GM12891 (cell line): ENCODE measurements at regions not wholly inside any gene's neighbourhood (a gene's known extent, or its start where the extent isn't known, plus 50 kb on each side); places are given as distances from the start of the nearest gene placed in this dataset.

Experiments used
- PAX5 ChIP-seq: IDR thresholded peaks from 2 replicates; pipeline ENCODE4 v1.6.1; 2011; ENCODE audit warnings: low read length, moderate library complexity, mild to moderate bottlenecking; ENCODE audit not compliant: insufficient read depth, severe bottlenecking
- POLR2A ChIP-seq: IDR thresholded peaks from 2 replicates; pipeline ENCODE4 v1.6.1; 2011; ENCODE audit warnings: low read depth, low read length, control low read depth
- POLR2AphosphoS5 ChIP-seq: IDR thresholded peaks from 2 replicates; pipeline ENCODE4 v1.6.1; 2011; ENCODE audit warnings: low read depth, low read length, control low read depth
- TAF1 ChIP-seq: IDR thresholded peaks from 2 replicates; pipeline ENCODE4 v1.6.1; 2011; ENCODE audit warnings: low read depth, low read length, control low read depth

DNA sequence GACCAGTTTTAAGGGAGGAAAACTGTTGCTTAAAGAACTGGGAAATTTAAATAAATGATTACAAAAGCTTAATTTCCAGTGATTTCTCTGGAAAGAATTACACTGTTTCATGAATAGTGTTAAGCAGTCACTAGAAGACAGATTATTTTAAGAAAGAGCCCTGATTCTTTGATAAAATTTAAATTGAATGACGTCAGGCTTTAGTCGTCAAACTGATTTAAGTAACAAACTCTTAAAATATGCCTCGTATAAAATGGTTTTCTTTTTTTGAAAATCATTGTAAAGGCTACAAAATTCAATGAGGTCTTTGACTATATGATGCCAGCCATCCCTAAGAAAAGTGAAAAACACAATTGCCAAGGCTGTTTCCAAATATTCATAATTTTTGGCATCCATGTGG is 465.0 kb downstream of the NR4A2 start:
- no peak for TF ChIP-seq TAF1
- TF ChIP-seq POLR2A: no peak
- no peak for TF ChIP-seq POLR2AphosphoS5
- no peak for TF ChIP-seq PAX5
